Fibroblast of peridontal ligament (primary cell): ENCODE measurements at regions not wholly inside any gene's neighbourhood (a gene's known extent, or its start where the extent isn't known, plus 50 kb on each side); places are given as distances from the start of the nearest gene placed in this dataset.

Experiments
- DNase-seq: peaks from one replicate; pipeline ENCODE4 v3.0.0-alpha.2; 2010; ENCODE audit errors: extremely low read depth

GRCh38 chrX:114332766-114333165 is 251.1 kb upstream of the HTR2C start:
- no peak for DNase-seq

DNA sequence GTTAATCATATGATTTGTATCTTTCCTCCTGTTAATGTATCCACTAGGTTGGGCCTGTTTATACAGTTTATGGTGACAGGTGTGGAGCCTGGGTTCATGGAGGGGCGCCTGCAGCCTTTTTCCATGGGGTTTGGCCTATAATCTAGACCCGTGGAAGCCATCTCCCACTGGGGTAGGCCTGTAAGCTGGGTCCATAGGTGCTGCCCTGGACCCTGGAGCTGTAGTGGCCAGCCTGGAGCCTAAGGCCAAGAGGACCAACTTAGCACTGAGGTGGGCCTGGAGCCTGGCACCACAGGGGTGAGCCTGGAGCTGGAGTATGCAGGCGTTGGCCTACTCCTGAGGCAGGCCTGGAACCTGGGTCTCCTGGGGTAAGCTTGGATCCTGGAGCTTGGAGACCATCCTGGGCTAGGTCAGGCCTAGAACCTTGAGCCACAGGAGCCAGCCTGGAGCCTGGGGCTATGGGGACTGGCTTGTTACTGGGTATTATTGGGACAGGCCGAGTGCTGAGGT is 249.4 kb upstream of the HTR2C start:
- DNase-seq = no peak

- DNase-seq = no peak
These were observed 245.0 kb upstream of the HTR2C start for GRCh38 chrX:114338870-114339269.

GRCh38 chrX:114344756-114345349 is 239.0 kb upstream of the HTR2C start:
- DNase-seq = peak; percentile 8

DNA sequence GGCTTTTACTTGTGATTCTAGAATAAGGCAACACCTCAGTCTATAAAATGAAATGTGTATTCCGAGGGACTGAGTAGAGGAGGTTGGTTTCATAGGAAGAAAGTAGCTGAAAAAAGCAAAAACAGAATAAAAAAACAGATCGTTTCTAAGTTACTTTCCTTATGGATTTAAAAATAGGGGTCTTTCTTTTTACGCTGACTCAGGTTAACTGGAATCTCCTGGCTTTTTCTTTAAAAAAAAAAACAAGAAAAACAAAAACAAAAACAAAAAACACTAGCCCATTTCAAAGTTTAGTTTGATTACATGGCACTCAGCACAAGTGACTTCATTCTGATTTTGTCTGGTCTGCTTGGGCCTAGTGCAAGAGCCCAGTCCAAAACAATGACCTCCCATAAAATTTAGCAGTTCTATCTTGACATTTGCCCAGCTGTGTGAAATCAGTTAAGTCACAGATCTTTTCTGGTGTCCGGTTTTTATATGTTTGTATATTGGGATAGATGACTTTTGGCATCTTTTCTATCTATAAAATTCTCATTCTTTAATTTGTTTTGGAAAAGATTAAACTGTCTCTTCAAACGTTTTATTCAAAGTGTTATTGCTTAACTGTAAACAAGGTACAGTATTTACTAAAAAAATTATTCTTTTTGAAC is 222.7 kb upstream of the HTR2C start:
- DNase-seq = no peak

- no peak for DNase-seq
These were observed 220.5 kb upstream of the HTR2C start for GRCh38 chrX:114363346-114363745.

GRCh38 chrX:114365065-114365834 is 218.6 kb upstream of the HTR2C start:
- DNase-seq = no peak

GRCh38 chrX:114372937-114373336 is 210.9 kb upstream of the HTR2C start:
- no peak for DNase-seq

- no peak for DNase-seq
These were observed 193.6 kb upstream of the HTR2C start for GRCh38 chrX:114390251-114390796.
